ENCODE measurements at regions not wholly inside any gene's neighbourhood (a gene's known extent, or its start where the extent isn't known, plus 50 kb on each side); places are given as distances from the start of the nearest gene placed in this dataset.

DNA sequence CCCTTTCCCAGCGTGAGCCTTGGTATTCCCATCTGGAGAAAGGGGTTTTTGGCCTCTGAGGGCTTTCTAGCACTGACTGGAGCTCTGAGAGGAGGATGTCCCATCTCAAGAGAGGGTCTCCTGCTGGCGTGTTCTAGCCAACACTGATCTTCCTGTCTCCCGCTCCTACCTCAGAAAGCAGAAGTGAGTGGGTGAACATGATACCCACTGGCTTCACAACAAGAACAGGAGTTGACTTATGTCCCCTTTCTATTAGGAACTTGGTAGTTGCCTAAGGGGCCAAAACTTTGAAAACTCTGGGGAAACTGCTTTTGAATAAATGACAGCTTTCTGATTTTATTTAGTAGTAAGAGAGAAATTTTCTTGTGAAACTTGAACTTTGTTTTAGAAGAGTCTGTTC is 113.1 kb upstream of the ADCY1 start:
- Mint-ChIP-seq H3K9me3 (peaks cover 6% of the 10 kb centered on the region; the same call in 1 of the 3 replicates), H3K36me3 (ENCODE audit: low read depth) (no peaks in the 10 kb centered on the region), H3K4me1 (no peaks in the 10 kb centered on the region), H3K27me3 (ENCODE audit: insufficient read depth, low read depth, poor library complexity) (peaks cover 1% of the 10 kb centered on the region), H3K27ac (no peak overlapping the region), H3K4me3 (no peak overlapping the region)
- Histone ChIP-seq H2AFZ (no peak overlapping the region), H4K20me1 (replicated peaks; ENCODE audit: insufficient read depth) (no peaks in the 10 kb centered on the region), H3K4me1 (ENCODE audit: insufficient read depth) (no peaks in the 10 kb centered on the region), H3K9me2 (ENCODE audit: insufficient read depth) (no peaks in the 10 kb centered on the region), H3F3A (replicated peaks; ENCODE audit: low read depth) (no peaks in the 10 kb centered on the region), H3K36me3 (ENCODE audit: insufficient read depth) (no peaks in the 10 kb centered on the region), H3K27me3 (ENCODE audit: insufficient read depth) (no peaks in the 10 kb centered on the region), H3K4me2 (no peak overlapping the region), H3K27ac (ENCODE audit: low read depth) (no peak overlapping the region), H3K4me3 (no peak overlapping the region), H3K79me2 (replicated peaks; ENCODE audit: insufficient read depth) (no peaks in the 10 kb centered on the region)
- DNase-seq (ENCODE audit: low spot score), result no peak
- TF ChIP-seq NANOG (IDR thresholded peaks at IDR 0.05; ENCODE audit: borderline replicate concordance) (no peak), ZNF114 (CRISPR knock-in tag; IDR thresholded peaks at IDR 0.05) (no peak), ZNF331 (CRISPR knock-in tag; IDR thresholded peaks at IDR 0.05; ENCODE audit: low read depth) (no peak), CREB1 (CRISPR knock-in tag; IDR thresholded peaks at IDR 0.05; ENCODE audit: low read depth) (no peak), EZH2 (IDR thresholded peaks at IDR 0.05; ENCODE audit: low read depth, unreplicated experiment) (no peak), STAT1 (IDR thresholded peaks at IDR 0.05; ENCODE audit: unreplicated experiment) (no peak), JUNB (IDR thresholded peaks at IDR 0.05; ENCODE audit: unreplicated experiment) (no peak), POLR2AphosphoS5 (IDR thresholded peaks at IDR 0.05; ENCODE audit: low read depth) (no peak), EZH2phosphoT487 (IDR thresholded peaks at IDR 0.05; ENCODE audit: unreplicated experiment) (no peak)
- TF ChIP-seq, protein P1, sequence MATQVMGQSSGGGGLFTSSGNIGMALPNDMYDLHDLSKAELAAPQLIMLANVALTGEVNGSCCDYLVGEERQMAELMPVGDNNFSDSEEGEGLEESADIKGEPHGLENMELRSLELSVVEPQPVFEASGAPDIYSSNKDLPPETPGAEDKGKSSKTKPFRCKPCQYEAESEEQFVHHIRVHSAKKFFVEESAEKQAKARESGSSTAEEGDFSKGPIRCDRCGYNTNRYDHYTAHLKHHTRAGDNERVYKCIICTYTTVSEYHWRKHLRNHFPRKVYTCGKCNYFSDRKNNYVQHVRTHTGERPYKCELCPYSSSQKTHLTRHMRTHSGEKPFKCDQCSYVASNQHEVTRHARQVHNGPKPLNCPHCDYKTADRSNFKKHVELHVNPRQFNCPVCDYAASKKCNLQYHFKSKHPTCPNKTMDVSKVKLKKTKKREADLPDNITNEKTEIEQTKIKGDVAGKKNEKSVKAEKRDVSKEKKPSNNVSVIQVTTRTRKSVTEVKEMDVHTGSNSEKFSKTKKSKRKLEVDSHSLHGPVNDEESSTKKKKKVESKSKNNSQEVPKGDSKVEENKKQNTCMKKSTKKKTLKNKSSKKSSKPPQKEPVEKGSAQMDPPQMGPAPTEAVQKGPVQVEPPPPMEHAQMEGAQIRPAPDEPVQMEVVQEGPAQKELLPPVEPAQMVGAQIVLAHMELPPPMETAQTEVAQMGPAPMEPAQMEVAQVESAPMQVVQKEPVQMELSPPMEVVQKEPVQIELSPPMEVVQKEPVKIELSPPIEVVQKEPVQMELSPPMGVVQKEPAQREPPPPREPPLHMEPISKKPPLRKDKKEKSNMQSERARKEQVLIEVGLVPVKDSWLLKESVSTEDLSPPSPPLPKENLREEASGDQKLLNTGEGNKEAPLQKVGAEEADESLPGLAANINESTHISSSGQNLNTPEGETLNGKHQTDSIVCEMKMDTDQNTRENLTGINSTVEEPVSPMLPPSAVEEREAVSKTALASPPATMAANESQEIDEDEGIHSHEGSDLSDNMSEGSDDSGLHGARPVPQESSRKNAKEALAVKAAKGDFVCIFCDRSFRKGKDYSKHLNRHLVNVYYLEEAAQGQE (IDR thresholded peaks at IDR 0.05; ENCODE audit: unreplicated experiment), result no peak
- TF ChIP-seq, protein P2, sequence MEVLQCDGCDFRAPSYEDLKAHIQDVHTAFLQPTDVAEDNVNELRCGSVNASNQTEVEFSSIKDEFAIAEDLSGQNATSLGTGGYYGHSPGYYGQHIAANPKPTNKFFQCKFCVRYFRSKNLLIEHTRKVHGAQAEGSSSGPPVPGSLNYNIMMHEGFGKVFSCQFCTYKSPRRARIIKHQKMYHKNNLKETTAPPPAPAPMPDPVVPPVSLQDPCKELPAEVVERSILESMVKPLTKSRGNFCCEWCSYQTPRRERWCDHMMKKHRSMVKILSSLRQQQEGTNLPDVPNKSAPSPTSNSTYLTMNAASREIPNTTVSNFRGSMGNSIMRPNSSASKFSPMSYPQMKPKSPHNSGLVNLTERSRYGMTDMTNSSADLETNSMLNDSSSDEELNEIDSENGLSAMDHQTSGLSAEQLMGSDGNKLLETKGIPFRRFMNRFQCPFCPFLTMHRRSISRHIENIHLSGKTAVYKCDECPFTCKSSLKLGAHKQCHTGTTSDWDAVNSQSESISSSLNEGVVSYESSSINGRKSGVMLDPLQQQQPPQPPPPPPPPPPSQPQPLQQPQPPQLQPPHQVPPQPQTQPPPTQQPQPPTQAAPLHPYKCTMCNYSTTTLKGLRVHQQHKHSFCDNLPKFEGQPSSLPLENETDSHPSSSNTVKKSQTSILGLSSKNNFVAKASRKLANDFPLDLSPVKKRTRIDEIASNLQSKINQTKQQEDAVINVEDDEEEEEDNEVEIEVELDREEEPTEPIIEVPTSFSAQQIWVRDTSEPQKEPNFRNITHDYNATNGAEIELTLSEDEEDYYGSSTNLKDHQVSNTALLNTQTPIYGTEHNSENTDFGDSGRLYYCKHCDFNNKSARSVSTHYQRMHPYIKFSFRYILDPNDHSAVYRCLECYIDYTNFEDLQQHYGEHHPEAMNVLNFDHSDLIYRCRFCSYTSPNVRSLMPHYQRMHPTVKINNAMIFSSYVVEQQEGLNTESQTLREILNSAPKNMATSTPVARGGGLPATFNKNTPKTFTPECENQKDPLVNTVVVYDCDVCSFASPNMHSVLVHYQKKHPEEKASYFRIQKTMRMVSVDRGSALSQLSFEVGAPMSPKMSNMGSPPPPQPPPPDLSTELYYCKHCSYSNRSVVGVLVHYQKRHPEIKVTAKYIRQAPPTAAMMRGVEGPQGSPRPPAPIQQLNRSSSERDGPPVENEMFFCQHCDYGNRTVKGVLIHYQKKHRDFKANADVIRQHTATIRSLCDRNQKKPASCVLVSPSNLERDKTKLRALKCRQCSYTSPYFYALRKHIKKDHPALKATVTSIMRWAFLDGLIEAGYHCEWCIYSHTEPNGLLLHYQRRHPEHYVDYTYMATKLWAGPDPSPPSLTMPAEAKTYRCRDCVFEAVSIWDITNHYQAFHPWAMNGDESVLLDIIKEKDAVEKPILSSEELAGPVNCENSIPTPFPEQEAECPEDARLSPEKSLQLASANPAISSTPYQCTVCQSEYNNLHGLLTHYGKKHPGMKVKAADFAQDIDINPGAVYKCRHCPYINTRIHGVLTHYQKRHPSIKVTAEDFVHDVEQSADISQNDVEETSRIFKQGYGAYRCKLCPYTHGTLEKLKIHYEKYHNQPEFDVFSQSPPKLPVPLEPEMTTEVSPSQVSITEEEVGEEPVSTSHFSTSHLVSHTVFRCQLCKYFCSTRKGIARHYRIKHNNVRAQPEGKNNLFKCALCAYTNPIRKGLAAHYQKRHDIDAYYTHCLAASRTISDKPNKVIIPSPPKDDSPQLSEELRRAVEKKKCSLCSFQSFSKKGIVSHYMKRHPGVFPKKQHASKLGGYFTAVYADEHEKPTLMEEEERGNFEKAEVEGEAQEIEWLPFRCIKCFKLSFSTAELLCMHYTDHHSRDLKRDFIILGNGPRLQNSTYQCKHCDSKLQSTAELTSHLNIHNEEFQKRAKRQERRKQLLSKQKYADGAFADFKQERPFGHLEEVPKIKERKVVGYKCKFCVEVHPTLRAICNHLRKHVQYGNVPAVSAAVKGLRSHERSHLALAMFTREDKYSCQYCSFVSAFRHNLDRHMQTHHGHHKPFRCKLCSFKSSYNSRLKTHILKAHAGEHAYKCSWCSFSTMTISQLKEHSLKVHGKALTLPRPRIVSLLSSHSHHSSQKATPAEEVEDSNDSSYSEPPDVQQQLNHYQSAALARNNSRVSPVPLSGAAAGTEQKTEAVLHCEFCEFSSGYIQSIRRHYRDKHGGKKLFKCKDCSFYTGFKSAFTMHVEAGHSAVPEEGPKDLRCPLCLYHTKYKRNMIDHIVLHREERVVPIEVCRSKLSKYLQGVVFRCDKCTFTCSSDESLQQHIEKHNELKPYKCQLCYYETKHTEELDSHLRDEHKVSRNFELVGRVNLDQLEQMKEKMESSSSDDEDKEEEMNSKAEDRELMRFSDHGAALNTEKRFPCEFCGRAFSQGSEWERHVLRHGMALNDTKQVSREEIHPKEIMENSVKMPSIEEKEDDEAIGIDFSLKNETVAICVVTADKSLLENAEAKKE (CRISPR knock-in tag; IDR thresholded peaks at IDR 0.05), result no peak
- TF ChIP-seq, protein P3, sequence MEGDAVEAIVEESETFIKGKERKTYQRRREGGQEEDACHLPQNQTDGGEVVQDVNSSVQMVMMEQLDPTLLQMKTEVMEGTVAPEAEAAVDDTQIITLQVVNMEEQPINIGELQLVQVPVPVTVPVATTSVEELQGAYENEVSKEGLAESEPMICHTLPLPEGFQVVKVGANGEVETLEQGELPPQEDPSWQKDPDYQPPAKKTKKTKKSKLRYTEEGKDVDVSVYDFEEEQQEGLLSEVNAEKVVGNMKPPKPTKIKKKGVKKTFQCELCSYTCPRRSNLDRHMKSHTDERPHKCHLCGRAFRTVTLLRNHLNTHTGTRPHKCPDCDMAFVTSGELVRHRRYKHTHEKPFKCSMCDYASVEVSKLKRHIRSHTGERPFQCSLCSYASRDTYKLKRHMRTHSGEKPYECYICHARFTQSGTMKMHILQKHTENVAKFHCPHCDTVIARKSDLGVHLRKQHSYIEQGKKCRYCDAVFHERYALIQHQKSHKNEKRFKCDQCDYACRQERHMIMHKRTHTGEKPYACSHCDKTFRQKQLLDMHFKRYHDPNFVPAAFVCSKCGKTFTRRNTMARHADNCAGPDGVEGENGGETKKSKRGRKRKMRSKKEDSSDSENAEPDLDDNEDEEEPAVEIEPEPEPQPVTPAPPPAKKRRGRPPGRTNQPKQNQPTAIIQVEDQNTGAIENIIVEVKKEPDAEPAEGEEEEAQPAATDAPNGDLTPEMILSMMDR (conservative IDR thresholded peaks at IDR 0.05; ENCODE audit: low read depth in 2 of 2), result no peak
- TF ChIP-seq, protein P4, sequence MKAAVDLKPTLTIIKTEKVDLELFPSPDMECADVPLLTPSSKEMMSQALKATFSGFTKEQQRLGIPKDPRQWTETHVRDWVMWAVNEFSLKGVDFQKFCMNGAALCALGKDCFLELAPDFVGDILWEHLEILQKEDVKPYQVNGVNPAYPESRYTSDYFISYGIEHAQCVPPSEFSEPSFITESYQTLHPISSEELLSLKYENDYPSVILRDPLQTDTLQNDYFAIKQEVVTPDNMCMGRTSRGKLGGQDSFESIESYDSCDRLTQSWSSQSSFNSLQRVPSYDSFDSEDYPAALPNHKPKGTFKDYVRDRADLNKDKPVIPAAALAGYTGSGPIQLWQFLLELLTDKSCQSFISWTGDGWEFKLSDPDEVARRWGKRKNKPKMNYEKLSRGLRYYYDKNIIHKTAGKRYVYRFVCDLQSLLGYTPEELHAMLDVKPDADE (IDR thresholded peaks at IDR 0.05), result no peak
- ATAC-seq, result no peak

Measured in GM23338 (cell line).